GM12878 (cell line): ENCODE measurements at regions not wholly inside any gene's neighbourhood (a gene's known extent, or its start where the extent isn't known, plus 50 kb on each side); places are given as distances from the start of the nearest gene placed in this dataset.

ENCODE experiments used
- ATAC-seq: fragments of 200-7000 bp; cut with Tn5 transposase; 3 replicates; pipeline ENCODE4 v1.9.1; 2020; ENCODE audit warnings: mild to moderate bottlenecking, moderate library complexity
- BruUV-seq: library from RNA; stranded (reverse); fragments of 400-500 nt; replicated peaks from 2 replicates; lab custom pipeline; 2021; lab: Mats Ljungman, UMichigan
- CTCF ChIA-PET: fragments of 300-600 bp; sonication (Branson Sonifier 250); formaldehyde crosslinking; extraction: SDS; loops from one replicate; lab custom pipeline; 2021; ENCODE audit warnings: inconsistent platforms; lab: Yijun Ruan, JAX
- POLR2A ChIA-PET: fragments of 350-600 bp; formaldehyde crosslinking; extraction: SDS; loops from one replicate; lab custom pipeline; 2021; ENCODE audit warnings: inconsistent platforms; lab: Charles Lee
- RAD21 ChIA-PET: fragments of 300-600 bp; sonication (Branson Sonifier 250); formaldehyde crosslinking; loops from one replicate; lab custom pipeline; 2023; ENCODE audit warnings: antibody characterized with exemption; ENCODE audit not compliant: unreplicated experiment; lab: Charles Lee
- SMC1A ChIA-PET: fragments of 300-600 bp; sonication (Branson Sonifier 250); formaldehyde crosslinking; loops from one replicate; lab custom pipeline; 2023; ENCODE audit not compliant: unreplicated experiment, uncharacterized antibody; lab: Charles Lee
- DNase-seq: peaks from one replicate; pipeline ENCODE4 v3.0.0-alpha.2; 2011; ENCODE audit warnings: low read depth, low spot score
- FAIRE-seq: peaks from 3 replicates; lab custom pipeline; 2011; peaks lifted over from hg19 to GRCh38; lab: Jason Lieb, UNC
- H2AFZ ChIP-seq: 2 replicates; pipeline ENCODE4 v1.6.0; 2011; ENCODE audit warnings: low read depth, low read length, control low read depth; ENCODE audit not compliant: control insufficient read depth
- H3K27ac ChIP-seq: 2 replicates; pipeline ENCODE4 v1.5.1; 2011; ENCODE audit warnings: control low read depth; ENCODE audit not compliant: control insufficient read depth, insufficient read depth
- H3K27me3 ChIP-seq, 2 experiments: replicated peaks in 1 of 2; 2 replicates each; pipeline versions ENCODE4 v1.6.0 to v1.6.1; 2011; ENCODE audit warnings: low read length in 1 of 2; ENCODE audit not compliant: control insufficient read depth in 2 of 2, insufficient read depth in 2 of 2
- H3K36me3 ChIP-seq, 2 experiments: 2 replicates each; pipeline ENCODE4 v1.5.1; 2011; ENCODE audit warnings: low read length in 1 of 2; ENCODE audit not compliant: control insufficient read depth in 2 of 2, insufficient read depth in 2 of 2
- H3K4me1 ChIP-seq: 2 replicates; pipeline ENCODE4 v1.6.1; 2011; ENCODE audit warnings: mild to moderate bottlenecking, low read length, moderate library complexity, mixed read lengths; ENCODE audit not compliant: control insufficient read depth, insufficient read depth
- H3K4me2 ChIP-seq: 2 replicates; pipeline ENCODE4 v1.6.0; 2011; ENCODE audit warnings: control low read depth; ENCODE audit not compliant: control insufficient read depth, insufficient read depth
- H3K4me3 ChIP-seq: fragments of 200-600 bp; sonication (generic); 2 replicates; pipeline ENCODE4 v1.5.1; 2016
- H3K79me2 ChIP-seq: 2 replicates; pipeline ENCODE4 v1.6.0; 2011; ENCODE audit warnings: low read length; ENCODE audit not compliant: control insufficient read depth, insufficient read depth
- H3K9ac ChIP-seq: 2 replicates; pipeline ENCODE4 v1.8.0; 2011; ENCODE audit warnings: low read length, control low read depth, mixed read lengths; ENCODE audit not compliant: control insufficient read depth, insufficient read depth
- H3K9me3 ChIP-seq: replicated peaks from 3 replicates; pipeline ENCODE4 v1.5.1; 2011; ENCODE audit warnings: mild to moderate bottlenecking, low read length; ENCODE audit not compliant: control insufficient read depth, insufficient read depth
- H4K20me1 ChIP-seq: 2 replicates; pipeline ENCODE4 v1.6.0; 2011; ENCODE audit not compliant: control insufficient read depth, insufficient read depth
- BMI1 ChIP-seq: fragments of 450-650 bp; IDR thresholded peaks from 2 replicates; pipeline ENCODE4 v1.6.1; 2016; ENCODE audit warnings: mild to moderate bottlenecking, moderate library complexity, borderline replicate concordance
- HCFC1 ChIP-seq: fragments of 150-350 bp; IDR thresholded peaks from 2 replicates; pipeline ENCODE4 v1.6.1; 2014; ENCODE audit warnings: low read length
- MAX ChIP-seq: IDR thresholded peaks from 2 replicates; pipeline ENCODE4 v1.6.1; 2012; ENCODE audit warnings: low read depth, low read length, improper control_type of control experiment
- NR2C2 ChIP-seq: IDR thresholded peaks from 2 replicates; pipeline ENCODE4 v1.6.1; 2011; ENCODE audit warnings: borderline replicate concordance, low read depth; ENCODE audit not compliant: control insufficient read depth, insufficient read length
- POLR2AphosphoS2 ChIP-seq: IDR thresholded peaks from 2 replicates; pipeline ENCODE4 v1.6.1; 2011; ENCODE audit warnings: low read depth, mild to moderate bottlenecking, low read length, improper control_type of control experiment, moderate library complexity
- POLR2AphosphoS5 ChIP-seq: IDR thresholded peaks from 2 replicates; pipeline ENCODE4 v1.6.1; 2011; ENCODE audit warnings: mild to moderate bottlenecking, low read length, inconsistent platforms
- POU2F2 ChIP-seq: IDR thresholded peaks from 3 replicates; pipeline ENCODE4 v1.6.1; 2011; ENCODE audit warnings: low read depth, mild to moderate bottlenecking, low read length, borderline replicate concordance
- YBX1 ChIP-seq: fragments of 450-650 bp; IDR thresholded peaks from 2 replicates; pipeline ENCODE4 v1.6.1; 2016; ENCODE audit warnings: antibody characterized with exemption
- ZBTB11 ChIP-seq: fragments of 450-650 bp; formaldehyde crosslinking; IDR thresholded peaks from 2 replicates; pipeline ENCODE4 v1.5.0; 2022; ENCODE audit warnings: mild to moderate bottlenecking, missing genetic modification characterization
- WGBS: methylation state at CpG from one replicate; pipeline ENCODE4 v1.1.6; 2016; ENCODE audit warnings: low lambda C conversion rate; ENCODE audit not compliant: insufficient replicate concordance, insufficient coverage; ENCODE audit errors: missing lambda C conversion rate; 5-methylcytosine and 5-hydroxymethylcytosine counted together
- in situ Hi-C: fragments of 300-500 bp; cut with MboI; formaldehyde crosslinking; loops from 9 replicates; pipeline ENCODE4 v1.14.3; 2018; ENCODE audit warnings: mixed read lengths
- intact Hi-C: fragments of 100-400 bp; cut with micrococcal nuclease; formaldehyde crosslinking; loops from one replicate; pipeline ENCODE4 v1.14.2; 2022; ENCODE audit not compliant: unreplicated experiment
- TF ChIP-seq, protein P1 (sequence below): fragments of 150-350 bp; IDR thresholded peaks from 2 replicates; pipeline ENCODE4 v1.6.1; 2016; ENCODE audit warnings: low read depth, low read length

DNA sequence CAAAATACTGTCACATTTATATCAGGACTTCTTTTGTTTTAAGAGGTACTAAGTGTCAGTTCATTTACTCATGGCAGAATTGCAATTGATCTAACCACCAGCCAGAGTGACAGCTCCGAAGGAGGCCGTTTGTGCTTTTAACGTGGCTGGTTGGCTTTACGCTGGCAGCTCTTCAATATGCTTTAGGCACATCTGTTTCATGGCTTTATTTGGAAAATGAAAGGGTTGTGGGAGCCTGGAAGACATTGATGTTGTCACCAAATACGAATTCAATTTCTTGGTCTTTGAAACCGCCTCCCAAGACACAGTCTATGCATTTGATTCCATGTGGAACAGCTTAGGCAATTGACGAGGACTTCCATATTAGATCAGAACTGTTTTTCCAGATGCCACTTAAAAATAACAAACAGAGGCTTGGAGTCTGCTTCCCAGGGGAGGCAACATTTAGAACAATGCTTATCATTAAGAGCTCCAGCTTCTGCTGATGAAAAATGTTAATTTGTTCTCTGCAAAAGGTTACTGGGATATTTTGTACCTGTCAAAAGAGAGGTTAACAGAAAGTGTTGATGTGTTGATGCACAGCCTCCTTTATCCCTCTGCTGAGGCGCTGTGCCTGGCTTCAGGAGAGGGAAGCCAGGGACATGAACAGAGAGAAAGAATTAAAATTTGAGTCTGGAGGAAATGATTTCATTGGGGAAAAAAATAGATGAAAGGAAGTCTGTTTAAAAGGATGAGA is 64.0 kb upstream of the TNFRSF19 start:
- no peaks in the 10 kb centered on the region for H3K36me3 ChIP-seq
- SMC1A ChIA-PET: interaction anchor here (1.5 kb wide), 1 partner anchor 362 kb away, joined by 3 read pairs; no protein-coding TSS in a partner anchor
- BruUV-seq: no TSS peak
- no peak for FAIRE-seq
- H3K79me2 ChIP-seq: no peaks in the 10 kb centered on the region
- no peaks in the 10 kb centered on the region for H4K20me1 ChIP-seq
- no peak overlapping the region for H3K9ac ChIP-seq
- TF ChIP-seq MAX (no peak), BMI1 (no peak), NR2C2 (no peak), POLR2AphosphoS5 (no peak)
- POLR2A ChIA-PET: no interaction called here
- WGBS: 47% methylated on average over 8 of the region's 8 CpGs
- H3K4me1 ChIP-seq: peaks cover 9% of the 10 kb centered on the region
- RAD21 ChIA-PET: no interaction called here
- no peak overlapping the region; the same call in 1 of the 2 replicates for H2AFZ ChIP-seq
- no peaks in the 10 kb centered on the region for H3K9me3 ChIP-seq
- no peaks in the 10 kb centered on the region for H3K27me3 ChIP-seq
- no peak overlapping the region for H3K4me3 ChIP-seq
- no peak for ATAC-seq
- in situ Hi-C loops: no loop called here
- CTCF ChIA-PET: no interaction called here
- no peak for DNase-seq
- intact Hi-C loops: no loop called here
- no peak overlapping the region for H3K27ac ChIP-seq
- H3K4me2 ChIP-seq: no peak overlapping the region

DNA sequence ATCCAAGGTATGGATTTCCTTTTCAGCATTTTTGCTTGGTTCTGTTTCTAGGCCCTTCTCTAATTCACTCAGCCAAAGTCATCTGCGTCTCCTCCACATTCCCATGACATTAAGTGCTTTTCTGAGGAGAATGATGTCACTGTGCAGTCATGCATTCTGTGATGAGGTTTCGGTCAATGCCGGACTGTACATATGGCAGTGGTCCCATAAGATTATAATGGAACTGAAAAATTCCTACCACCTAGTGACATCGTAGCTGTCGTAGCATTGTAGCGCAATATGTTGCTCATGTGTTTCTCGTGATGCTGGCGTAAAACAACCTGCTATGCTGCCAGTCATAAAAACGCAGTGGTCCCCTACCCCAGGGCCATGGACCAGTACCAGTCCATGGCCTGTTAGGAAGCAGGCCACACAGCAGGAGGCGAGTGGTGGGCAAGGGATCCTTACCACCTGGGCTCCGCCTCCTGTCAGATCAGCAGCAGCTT is 63.4 kb upstream of the TNFRSF19 start:
- ATAC-seq: no peak
- TF ChIP-seq YBX1 (no peak), ZBTB11 (CRISPR knock-in tag) (no peak), POLR2AphosphoS2 (no peak), HCFC1 (no peak), POU2F2 (no peak)
- TF ChIP-seq, protein P1, sequence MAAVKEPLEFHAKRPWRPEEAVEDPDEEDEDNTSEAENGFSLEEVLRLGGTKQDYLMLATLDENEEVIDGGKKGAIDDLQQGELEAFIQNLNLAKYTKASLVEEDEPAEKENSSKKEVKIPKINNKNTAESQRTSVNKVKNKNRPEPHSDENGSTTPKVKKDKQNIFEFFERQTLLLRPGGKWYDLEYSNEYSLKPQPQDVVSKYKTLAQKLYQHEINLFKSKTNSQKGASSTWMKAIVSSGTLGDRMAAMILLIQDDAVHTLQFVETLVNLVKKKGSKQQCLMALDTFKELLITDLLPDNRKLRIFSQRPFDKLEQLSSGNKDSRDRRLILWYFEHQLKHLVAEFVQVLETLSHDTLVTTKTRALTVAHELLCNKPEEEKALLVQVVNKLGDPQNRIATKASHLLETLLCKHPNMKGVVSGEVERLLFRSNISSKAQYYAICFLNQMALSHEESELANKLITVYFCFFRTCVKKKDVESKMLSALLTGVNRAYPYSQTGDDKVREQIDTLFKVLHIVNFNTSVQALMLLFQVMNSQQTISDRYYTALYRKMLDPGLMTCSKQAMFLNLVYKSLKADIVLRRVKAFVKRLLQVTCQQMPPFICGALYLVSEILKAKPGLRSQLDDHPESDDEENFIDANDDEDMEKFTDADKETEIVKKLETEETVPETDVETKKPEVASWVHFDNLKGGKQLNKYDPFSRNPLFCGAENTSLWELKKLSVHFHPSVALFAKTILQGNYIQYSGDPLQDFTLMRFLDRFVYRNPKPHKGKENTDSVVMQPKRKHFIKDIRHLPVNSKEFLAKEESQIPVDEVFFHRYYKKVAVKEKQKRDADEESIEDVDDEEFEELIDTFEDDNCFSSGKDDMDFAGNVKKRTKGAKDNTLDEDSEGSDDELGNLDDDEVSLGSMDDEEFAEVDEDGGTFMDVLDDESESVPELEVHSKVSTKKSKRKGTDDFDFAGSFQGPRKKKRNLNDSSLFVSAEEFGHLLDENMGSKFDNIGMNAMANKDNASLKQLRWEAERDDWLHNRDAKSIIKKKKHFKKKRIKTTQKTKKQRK: no peak

More for the DNA sequence above, 63.4 kb upstream of the TNFRSF19 start:
- ChIA-PET POLR2A (no interaction called here), RAD21 (no interaction called here), CTCF (no interaction called here), SMC1A (interaction anchor here (1.5 kb wide), 1 partner anchor 361 kb away, joined by 3 read pairs; no protein-coding TSS in a partner anchor)
- H3K9ac ChIP-seq: no peak overlapping the region
- no peaks in the 10 kb centered on the region for H3K79me2 ChIP-seq
- FAIRE-seq (no peak), DNase-seq (no peak)
- intact Hi-C loops (no loop called here), in situ Hi-C loops (no loop called here)
- no peak overlapping the region for H3K4me2 ChIP-seq
- no peaks in the 10 kb centered on the region for H4K20me1 ChIP-seq
- no peak overlapping the region for H3K4me3 ChIP-seq
- H3K4me1 ChIP-seq: peaks cover 11% of the 10 kb centered on the region
- 73% methylated on average over 11 of the region's 11 CpGs for WGBS
- no peak overlapping the region for H3K27ac ChIP-seq
- H2AFZ ChIP-seq: no peak overlapping the region
- H3K27me3 ChIP-seq: no peaks in the 10 kb centered on the region
- no TSS peak for BruUV-seq
- no peaks in the 10 kb centered on the region for H3K36me3 ChIP-seq
- H3K9me3 ChIP-seq: no peaks in the 10 kb centered on the region
